ENCODE measurements at regions not wholly inside any gene's neighbourhood (a gene's known extent, or its start where the extent isn't known, plus 50 kb on each side); places are given as distances from the start of the nearest gene placed in this dataset.

DNA sequence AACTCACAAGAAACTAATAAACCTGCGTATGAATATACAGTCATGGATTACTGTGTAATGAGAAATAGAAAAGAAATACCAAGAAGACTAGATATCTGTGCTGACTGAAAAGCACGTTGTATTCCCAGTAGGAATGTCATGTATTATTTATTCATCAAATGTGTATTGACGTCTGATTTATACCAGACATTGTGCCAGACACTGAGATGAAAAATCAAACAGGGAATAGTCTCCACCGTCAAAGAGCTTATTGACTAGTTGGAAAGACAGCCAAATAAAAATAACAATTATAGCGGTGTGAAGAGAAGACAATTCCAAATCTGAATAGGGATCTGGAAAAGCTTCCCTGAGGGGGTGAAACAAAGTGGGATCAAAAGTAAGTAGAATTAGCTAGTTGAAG lies 687.6 kb downstream of the C4orf33 start:
- 52 to 70% methylated on average over 5 of the region's 5 CpGs for WGBS, 2 donors
- TF ChIP-seq, protein P1, sequence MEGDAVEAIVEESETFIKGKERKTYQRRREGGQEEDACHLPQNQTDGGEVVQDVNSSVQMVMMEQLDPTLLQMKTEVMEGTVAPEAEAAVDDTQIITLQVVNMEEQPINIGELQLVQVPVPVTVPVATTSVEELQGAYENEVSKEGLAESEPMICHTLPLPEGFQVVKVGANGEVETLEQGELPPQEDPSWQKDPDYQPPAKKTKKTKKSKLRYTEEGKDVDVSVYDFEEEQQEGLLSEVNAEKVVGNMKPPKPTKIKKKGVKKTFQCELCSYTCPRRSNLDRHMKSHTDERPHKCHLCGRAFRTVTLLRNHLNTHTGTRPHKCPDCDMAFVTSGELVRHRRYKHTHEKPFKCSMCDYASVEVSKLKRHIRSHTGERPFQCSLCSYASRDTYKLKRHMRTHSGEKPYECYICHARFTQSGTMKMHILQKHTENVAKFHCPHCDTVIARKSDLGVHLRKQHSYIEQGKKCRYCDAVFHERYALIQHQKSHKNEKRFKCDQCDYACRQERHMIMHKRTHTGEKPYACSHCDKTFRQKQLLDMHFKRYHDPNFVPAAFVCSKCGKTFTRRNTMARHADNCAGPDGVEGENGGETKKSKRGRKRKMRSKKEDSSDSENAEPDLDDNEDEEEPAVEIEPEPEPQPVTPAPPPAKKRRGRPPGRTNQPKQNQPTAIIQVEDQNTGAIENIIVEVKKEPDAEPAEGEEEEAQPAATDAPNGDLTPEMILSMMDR (IDR thresholded peaks at IDR 0.05) = no peak
- DNase-seq = no peak
- intact Hi-C loops (cut with DNase I) = no loop called here
- no peak overlapping the region for H3K27ac ChIP-seq
- H3K9me3 ChIP-seq = no peaks in the 10 kb centered on the region
- ATAC-seq = no peak
- H3K36me3 ChIP-seq = no peaks in the 10 kb centered on the region
- no peaks in the 10 kb centered on the region for H3K4me1 ChIP-seq
- no peak for FAIRE-seq
- no peak overlapping the region for H3K4me3 ChIP-seq
- no peaks in the 10 kb centered on the region for H3K27me3 ChIP-seq

DNA sequence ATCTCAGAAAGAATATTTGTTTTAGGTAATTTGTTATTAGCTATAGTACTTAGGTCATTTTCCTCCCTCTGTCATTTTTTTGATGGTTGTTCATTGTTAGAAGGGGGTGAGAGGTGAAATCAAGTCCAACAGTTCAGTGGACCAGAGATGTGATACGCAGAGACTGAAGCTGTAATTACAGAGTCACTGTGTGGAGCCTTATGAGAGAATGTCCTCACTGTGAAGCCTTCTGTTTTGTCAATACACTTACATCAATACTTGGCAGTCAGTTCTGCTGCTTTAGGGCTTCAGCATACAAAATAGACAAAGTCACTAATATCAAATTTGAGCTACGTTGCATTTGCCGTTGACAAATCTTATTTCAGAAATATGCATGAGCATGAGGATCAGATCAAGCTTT lies 692.5 kb downstream of the C4orf33 start:
- ATAC-seq = no peak
- no peaks in the 10 kb centered on the region for H3K27me3 ChIP-seq
- 59 to 61% methylated on average over 3 of the region's 3 CpGs for WGBS, 2 donors
- no peak overlapping the region for H3K27ac ChIP-seq
- H3K4me3 ChIP-seq = no peak overlapping the region
- H3K9me3 ChIP-seq = no peaks in the 10 kb centered on the region
- no peaks in the 10 kb centered on the region for H3K36me3 ChIP-seq
- no peaks in the 10 kb centered on the region for H3K4me1 ChIP-seq
- no peak for DNase-seq
- intact Hi-C loops (cut with DNase I) = no loop called here
- TF ChIP-seq, protein P1 (IDR thresholded peaks at IDR 0.05) = no peak
- no peak for FAIRE-seq

DNA sequence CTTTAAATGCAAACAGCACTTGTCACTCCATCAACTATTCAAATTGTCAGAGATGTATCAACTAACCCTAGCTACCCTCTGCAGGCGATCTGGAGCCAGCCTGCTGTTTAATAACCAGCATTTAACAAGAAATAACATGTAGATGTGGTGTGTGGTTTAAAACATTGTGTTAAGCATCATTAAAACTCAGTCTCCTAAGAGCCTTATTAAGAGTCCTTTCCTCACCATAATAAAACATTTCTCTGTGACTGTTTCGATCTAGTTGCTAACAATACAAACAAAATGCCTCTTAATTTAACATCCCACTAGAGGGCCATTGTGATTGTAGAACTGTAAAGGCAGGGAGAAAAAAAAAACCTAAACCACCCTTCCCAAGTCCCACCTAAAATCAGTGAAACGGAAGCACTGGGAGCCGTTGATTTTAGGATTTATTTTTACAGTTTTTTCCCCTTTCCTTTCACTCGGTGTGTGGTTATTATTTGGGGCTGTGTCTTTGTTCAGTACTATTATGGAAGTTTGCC lies 708.6 kb downstream of the C4orf33 start:
- no peak overlapping the region for H3K4me3 ChIP-seq
- no peaks in the 10 kb centered on the region for H3K27me3 ChIP-seq
- 48 to 64% methylated on average over 5 of the region's 5 CpGs for WGBS, 2 donors
- intact Hi-C loops (cut with DNase I) = no loop called here
- FAIRE-seq (no peak), DNase-seq (no peak), ATAC-seq (no peak)
- H3K36me3 ChIP-seq = no peaks in the 10 kb centered on the region
- no peaks in the 10 kb centered on the region for H3K9me3 ChIP-seq
- H3K27ac ChIP-seq = no peak overlapping the region
- H3K4me1 ChIP-seq = no peaks in the 10 kb centered on the region
- TF ChIP-seq, protein P1 (IDR thresholded peaks at IDR 0.05) = no peak

DNA sequence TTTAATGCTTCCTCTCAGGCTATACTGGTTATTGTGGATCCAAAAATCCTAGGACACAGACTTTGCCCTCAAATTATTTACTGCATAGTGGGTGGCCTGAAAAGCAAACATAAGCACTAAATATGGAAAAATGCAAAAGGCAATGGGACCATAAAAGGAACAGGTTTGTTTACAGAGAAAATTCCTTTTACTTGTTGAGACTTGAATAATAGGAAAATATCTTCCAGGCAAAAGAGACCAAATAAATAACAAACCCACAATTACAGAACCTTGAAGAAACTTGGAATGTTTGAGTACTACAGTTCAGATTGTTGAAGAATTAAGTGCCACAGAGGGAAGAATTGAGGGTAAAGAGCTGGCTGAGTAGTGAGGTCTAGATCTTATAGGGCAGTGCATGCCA lies 711.0 kb downstream of the C4orf33 start:
- H3K27me3 ChIP-seq = no peaks in the 10 kb centered on the region
- ATAC-seq (no peak), DNase-seq (no peak), FAIRE-seq (no peak)
- no peaks in the 10 kb centered on the region for H3K9me3 ChIP-seq
- TF ChIP-seq, protein P1 (IDR thresholded peaks at IDR 0.05) = no peak
- no peaks in the 10 kb centered on the region for H3K36me3 ChIP-seq
- no peak overlapping the region for H3K4me3 ChIP-seq
- H3K4me1 ChIP-seq = no peaks in the 10 kb centered on the region
- H3K27ac ChIP-seq = no peak overlapping the region
- intact Hi-C loops (cut with DNase I) = no loop called here

DNA sequence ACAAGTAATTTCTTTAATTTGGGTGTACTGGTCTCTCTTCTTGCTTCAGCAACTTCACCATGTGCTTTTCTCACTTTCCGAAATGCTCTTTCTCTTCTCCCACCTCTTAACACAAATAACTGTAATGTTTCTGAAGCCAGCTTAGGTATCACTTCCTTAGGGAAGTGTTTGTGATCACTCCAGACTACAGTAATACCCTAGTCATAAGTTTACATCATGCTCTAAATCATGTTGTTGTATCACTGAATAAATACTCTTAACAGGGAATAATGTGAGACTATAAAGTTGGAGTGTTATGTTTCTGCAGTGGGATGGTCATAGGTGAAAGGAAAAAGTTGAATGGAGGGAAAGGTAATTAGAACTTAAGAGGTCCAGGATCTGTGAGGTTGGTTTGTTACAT lies 712.3 kb downstream of the C4orf33 start:
- TF ChIP-seq, protein P1 (IDR thresholded peaks at IDR 0.05) = no peak
- H3K27ac ChIP-seq = no peak overlapping the region
- 74 to 77% methylated on average over 1 of the region's 1 CpG for WGBS, 2 donors
- H3K9me3 ChIP-seq = no peaks in the 10 kb centered on the region
- H3K36me3 ChIP-seq = no peaks in the 10 kb centered on the region
- intact Hi-C loops (cut with DNase I) = no loop called here
- H3K4me1 ChIP-seq = no peaks in the 10 kb centered on the region
- no peak overlapping the region for H3K4me3 ChIP-seq
- ATAC-seq (no peak), DNase-seq (no peak), FAIRE-seq (no peak)
- H3K27me3 ChIP-seq = no peaks in the 10 kb centered on the region

Measured in pancreas (tissue), 10 donors.